ENCODE measurements at regions not wholly inside any gene's neighbourhood (a gene's known extent, or its start where the extent isn't known, plus 50 kb on each side); places are given as distances from the start of the nearest gene placed in this dataset.
"Not testable (repeated sequence)": the region's sequence is repeated elsewhere in the genome, so short reads cannot be mapped to it uniquely, and the experiment has no call there.

GRCh38 chr13:28582225-28582891 is 76.6 kb upstream of the POMP start:
- peak; percentile 14 for DNase-seq
- no peaks in the 10 kb centered on the region for H3K27me3 Mint-ChIP-seq
- H3K36me3 Mint-ChIP-seq (ENCODE audit: low read depth) = no peaks in the 10 kb centered on the region
- no peak overlapping the region for H3K27ac Mint-ChIP-seq
- H3K4me3 Mint-ChIP-seq = peak overlapping the region; percentile 18
- H3K4me1 Mint-ChIP-seq = peaks cover 20% of the 10 kb centered on the region
- no peaks in the 10 kb centered on the region for H3K9me3 Mint-ChIP-seq
- peak; percentile 83 for ATAC-seq

GRCh38 chr13:28581451-28581850 is 77.5 kb upstream of the POMP start:
- Mint-ChIP-seq H3K27ac (peak overlapping the region; percentile 23), H3K27me3 (peaks cover 2% of the 10 kb centered on the region), H3K4me3 (no peak overlapping the region), H3K9me3 (no peaks in the 10 kb centered on the region), H3K4me1 (peaks cover 20% of the 10 kb centered on the region), H3K36me3 (ENCODE audit: low read depth) (no peaks in the 10 kb centered on the region)
- ATAC-seq = no peak
- no peak for DNase-seq

- Mint-ChIP-seq H3K27me3 (peaks cover 6% of the 10 kb centered on the region), H3K4me3 (no peak overlapping the region), H3K27ac (no peak overlapping the region), H3K4me1 (peaks cover 17% of the 10 kb centered on the region), H3K36me3 (ENCODE audit: low read depth) (no peaks in the 10 kb centered on the region), H3K9me3 (no peaks in the 10 kb centered on the region)
- no peak for DNase-seq
- no peak for ATAC-seq
These were observed 79.2 kb upstream of the POMP start for GRCh38 chr13:28579736-28580135.

GRCh38 chr13:28579322-28579721 is 79.6 kb upstream of the POMP start:
- H3K4me1 Mint-ChIP-seq = peaks cover 21% of the 10 kb centered on the region
- H3K9me3 Mint-ChIP-seq = no peaks in the 10 kb centered on the region
- H3K27me3 Mint-ChIP-seq = peaks cover 6% of the 10 kb centered on the region
- no peaks in the 10 kb centered on the region for H3K36me3 Mint-ChIP-seq (ENCODE audit: low read depth)
- H3K27ac Mint-ChIP-seq = no peak overlapping the region
- DNase-seq (no peak), ATAC-seq (no peak)
- no peak overlapping the region for H3K4me3 Mint-ChIP-seq

- Mint-ChIP-seq H3K4me3 (no peak overlapping the region), H3K27ac (no peak overlapping the region), H3K9me3 (no peaks in the 10 kb centered on the region), H3K27me3 (peaks cover 6% of the 10 kb centered on the region), H3K36me3 (ENCODE audit: low read depth) (no peaks in the 10 kb centered on the region), H3K4me1 (peaks cover 9% of the 10 kb centered on the region)
- no peak for ATAC-seq
- DNase-seq = no peak
These were observed 81.1 kb upstream of the FLT1 start for GRCh38 chr13:28576067-28576466.

- Mint-ChIP-seq H3K9me3 (no peaks in the 10 kb centered on the region), H3K27me3 (peaks cover 6% of the 10 kb centered on the region), H3K4me3 (no peak overlapping the region), H3K4me1 (peaks cover 9% of the 10 kb centered on the region), H3K27ac (peak overlapping the region; percentile 22), H3K36me3 (ENCODE audit: low read depth) (no peaks in the 10 kb centered on the region)
- ATAC-seq = no peak
- no peak for DNase-seq
These were observed 80.3 kb upstream of the FLT1 start for GRCh38 chr13:28575200-28575599.

GRCh38 chr13:28574617-28575142 is 79.8 kb upstream of the FLT1 start:
- Mint-ChIP-seq H3K4me3 (no peak overlapping the region), H3K4me1 (peaks cover 9% of the 10 kb centered on the region), H3K27me3 (peaks cover 8% of the 10 kb centered on the region), H3K27ac (peak overlapping the region; percentile 72), H3K9me3 (no peaks in the 10 kb centered on the region), H3K36me3 (ENCODE audit: low read depth) (no peaks in the 10 kb centered on the region)
- peak; percentile 82 for ATAC-seq
- DNase-seq = peak; percentile 13

- no peak for ATAC-seq
- peaks cover 11% of the 10 kb centered on the region for H3K27me3 Mint-ChIP-seq
- H3K36me3 Mint-ChIP-seq (ENCODE audit: low read depth) = no peaks in the 10 kb centered on the region
- no peaks in the 10 kb centered on the region for H3K9me3 Mint-ChIP-seq
- no peak overlapping the region for H3K4me3 Mint-ChIP-seq
- H3K27ac Mint-ChIP-seq = no peak overlapping the region
- DNase-seq = no peak
- peaks cover 9% of the 10 kb centered on the region for H3K4me1 Mint-ChIP-seq
These were observed 78.9 kb upstream of the FLT1 start for GRCh38 chr13:28573595-28574373.

- ATAC-seq = no peak
- H3K9me3 Mint-ChIP-seq = no peaks in the 10 kb centered on the region
These were observed 77.9 kb upstream of the FLT1 start for GRCh38 chr13:28572871-28573270.

GRCh38 chr13:28570356-28570755 is 75.4 kb upstream of the FLT1 start:
- not testable (repeated sequence) for H3K9me3 Mint-ChIP-seq; H3K36me3 Mint-ChIP-seq (ENCODE audit: low read depth); DNase-seq; H3K27me3 Mint-ChIP-seq; H3K27ac Mint-ChIP-seq; H3K4me3 Mint-ChIP-seq; H3K4me1 Mint-ChIP-seq; ATAC-seq

More at GRCh38 chr13:28572871-28573270, 77.9 kb upstream of the FLT1 start:
- peaks cover 11% of the 10 kb centered on the region for H3K27me3 Mint-ChIP-seq
- no peak overlapping the region for H3K4me3 Mint-ChIP-seq
- H3K4me1 Mint-ChIP-seq = peaks cover 9% of the 10 kb centered on the region
- DNase-seq = no peak
- no peaks in the 10 kb centered on the region for H3K36me3 Mint-ChIP-seq (ENCODE audit: low read depth)
- no peak overlapping the region for H3K27ac Mint-ChIP-seq

GRCh38 chr13:28569886-28570285 is 75.0 kb upstream of the FLT1 start:
- ATAC-seq (no peak), DNase-seq (no peak)
- Mint-ChIP-seq H3K4me3 (no peak overlapping the region), H3K36me3 (ENCODE audit: low read depth) (no peaks in the 10 kb centered on the region), H3K9me3 (no peaks in the 10 kb centered on the region), H3K4me1 (peaks cover 7% of the 10 kb centered on the region), H3K27ac (no peak overlapping the region), H3K27me3 (peaks cover 6% of the 10 kb centered on the region)

GRCh38 chr13:28568286-28568685 is 73.4 kb upstream of the FLT1 start:
- no peak for ATAC-seq
- H3K36me3 Mint-ChIP-seq (ENCODE audit: low read depth) = no peaks in the 10 kb centered on the region

GRCh38 chr13:28566891-28567290 is 72.0 kb upstream of the FLT1 start:
- ATAC-seq (no peak), DNase-seq (no peak)
- H3K36me3 Mint-ChIP-seq (ENCODE audit: low read depth) = no peaks in the 10 kb centered on the region
- no peak overlapping the region for H3K4me3 Mint-ChIP-seq
- peaks cover 5% of the 10 kb centered on the region for H3K27me3 Mint-ChIP-seq
- H3K9me3 Mint-ChIP-seq = no peaks in the 10 kb centered on the region
- no peaks in the 10 kb centered on the region for H3K4me1 Mint-ChIP-seq
- no peak overlapping the region for H3K27ac Mint-ChIP-seq

More at GRCh38 chr13:28568286-28568685, 73.4 kb upstream of the FLT1 start:
- H3K9me3 Mint-ChIP-seq = no peaks in the 10 kb centered on the region
- no peak overlapping the region for H3K4me3 Mint-ChIP-seq
- peaks cover 5% of the 10 kb centered on the region for H3K27me3 Mint-ChIP-seq
- no peak for DNase-seq
- H3K4me1 Mint-ChIP-seq = no peaks in the 10 kb centered on the region
- no peak overlapping the region for H3K27ac Mint-ChIP-seq

- Mint-ChIP-seq H3K27me3 (peaks cover 5% of the 10 kb centered on the region), H3K36me3 (ENCODE audit: low read depth) (no peaks in the 10 kb centered on the region), H3K27ac (no peak overlapping the region), H3K4me3 (no peak overlapping the region), H3K4me1 (no peaks in the 10 kb centered on the region), H3K9me3 (no peaks in the 10 kb centered on the region)
- ATAC-seq (no peak), DNase-seq (no peak)
These were observed 71.4 kb upstream of the FLT1 start for GRCh38 chr13:28566283-28566682.

GRCh38 chr13:28564030-28564429 is 69.1 kb upstream of the FLT1 start:
- no peak overlapping the region for H3K27ac Mint-ChIP-seq
- peaks cover 6% of the 10 kb centered on the region for H3K27me3 Mint-ChIP-seq
- H3K36me3 Mint-ChIP-seq (ENCODE audit: low read depth) = no peaks in the 10 kb centered on the region
- ATAC-seq = no peak
- no peak for DNase-seq
- no peaks in the 10 kb centered on the region for H3K4me1 Mint-ChIP-seq
- H3K9me3 Mint-ChIP-seq = no peaks in the 10 kb centered on the region
- H3K4me3 Mint-ChIP-seq = no peak overlapping the region
